Inflammatory macrophage treated with lipopolysaccharide for 1 hour (primary cell): ENCODE measurements at regions not wholly inside any gene's neighbourhood (a gene's known extent, or its start where the extent isn't known, plus 50 kb on each side); places are given as distances from the start of the nearest gene placed in this dataset.

Experiments used
- DNase-seq, 2 donors: peaks; one replicate each; pipeline ENCODE4 v3.0.0-alpha.2; 2020 to 2022

DNA sequence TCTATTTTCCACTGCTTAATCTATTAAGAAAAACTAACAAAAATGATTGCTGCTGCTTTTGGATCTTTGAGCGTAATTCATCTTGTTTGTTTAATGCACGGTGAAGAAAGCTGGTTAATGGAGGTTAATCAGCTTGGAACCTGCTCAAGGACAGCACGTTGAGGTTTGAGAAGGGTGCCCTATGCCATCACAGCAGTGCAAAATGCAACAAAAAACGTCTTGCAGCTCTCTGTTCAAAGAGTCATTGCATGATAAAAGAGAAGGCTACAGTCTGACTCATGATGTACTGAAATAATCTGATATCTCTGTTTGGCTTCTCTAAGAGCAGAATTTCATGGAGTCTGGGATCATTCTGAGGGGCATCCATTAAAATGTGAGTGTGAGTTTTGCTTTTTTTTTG is 80.6 kb upstream of the PREP start:
- no peak for DNase-seq

DNA sequence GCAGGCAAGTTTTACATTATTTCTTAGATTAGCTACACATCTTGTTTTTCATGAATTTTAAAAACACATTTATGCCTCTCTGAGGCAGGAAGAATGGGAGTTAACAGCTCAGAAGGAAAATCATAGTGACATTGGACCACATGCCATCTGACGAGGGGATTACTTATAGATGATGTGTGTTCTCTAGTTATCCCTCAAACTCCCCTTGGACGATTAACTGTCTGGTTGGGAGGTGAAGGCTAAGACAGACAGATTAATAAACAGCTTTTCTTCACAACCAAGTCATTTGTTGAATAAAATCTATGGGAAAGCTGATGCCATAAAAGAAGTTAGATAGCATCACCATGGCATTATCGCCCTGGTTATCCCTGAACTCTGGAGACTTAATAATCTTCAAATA is 80.0 kb upstream of the PREP start:
- DNase-seq = no peak

- DNase-seq = no peak
Measured at GRCh38 chr6:105482227-105482844, 79.5 kb upstream of the PREP start.

GRCh38 chr6:105476978-105477377 is 74.1 kb upstream of the PREP start:
- DNase-seq = no peak

- no peak for DNase-seq
Measured at GRCh38 chr6:105474234-105474633, 71.4 kb upstream of the PREP start.

GRCh38 chr6:105469946-105470345 is 67.1 kb upstream of the PREP start:
- DNase-seq = no peak

DNA sequence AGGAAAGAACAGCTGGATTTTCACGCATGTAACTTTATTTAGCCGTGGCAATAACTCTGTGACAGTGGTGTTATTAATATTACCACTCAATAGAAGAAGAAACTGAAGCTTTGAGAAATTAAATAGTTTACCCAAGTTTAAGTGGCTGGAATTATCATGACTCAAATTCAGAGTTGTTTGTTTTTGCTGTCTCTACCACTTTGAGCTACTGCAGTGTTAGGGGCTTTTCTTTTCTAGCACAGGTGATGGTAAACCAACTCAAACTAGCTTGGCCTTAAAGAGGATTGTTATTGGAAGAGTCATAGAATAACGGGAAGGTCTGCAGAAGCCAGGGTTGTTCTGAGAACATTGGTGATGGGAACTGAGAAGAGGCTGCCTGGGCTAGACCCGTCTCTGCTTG is 66.0 kb upstream of the PREP start:
- DNase-seq = no peak

- DNase-seq = no peak
Measured at GRCh38 chr6:105460860-105461259, 58.0 kb upstream of the PREP start.

- peak in 1 of 2 donors; percentile 27 for DNase-seq
Measured at GRCh38 chr6:105459864-105460263, 57.0 kb upstream of the PREP start.

DNA sequence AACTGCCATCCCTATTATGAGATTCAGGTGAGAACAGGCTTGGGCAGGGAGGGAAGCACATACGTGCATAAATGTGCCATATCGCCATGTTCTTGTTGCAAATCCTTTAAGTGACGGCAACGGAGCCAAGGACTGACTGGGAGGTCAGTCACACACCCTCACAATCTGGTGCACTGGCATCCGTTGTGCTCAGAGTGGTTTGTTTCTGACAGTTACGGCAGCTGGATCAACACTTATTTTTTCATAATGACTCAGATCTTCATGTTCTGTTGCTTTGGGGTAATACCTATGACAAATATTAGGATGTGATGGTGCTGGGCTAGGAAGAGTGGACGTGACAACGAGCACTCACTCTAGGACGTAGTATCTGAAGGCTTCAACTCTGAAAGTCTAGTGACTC is 56.2 kb upstream of the PREP start:
- no peak for DNase-seq

- peak in 1 of 2 donors; percentile 44 for DNase-seq
Measured at GRCh38 chr6:105458551-105458950, 55.7 kb upstream of the PREP start.

- DNase-seq = no peak
Measured at GRCh38 chr6:105458084-105458483, 55.2 kb upstream of the PREP start.

DNA sequence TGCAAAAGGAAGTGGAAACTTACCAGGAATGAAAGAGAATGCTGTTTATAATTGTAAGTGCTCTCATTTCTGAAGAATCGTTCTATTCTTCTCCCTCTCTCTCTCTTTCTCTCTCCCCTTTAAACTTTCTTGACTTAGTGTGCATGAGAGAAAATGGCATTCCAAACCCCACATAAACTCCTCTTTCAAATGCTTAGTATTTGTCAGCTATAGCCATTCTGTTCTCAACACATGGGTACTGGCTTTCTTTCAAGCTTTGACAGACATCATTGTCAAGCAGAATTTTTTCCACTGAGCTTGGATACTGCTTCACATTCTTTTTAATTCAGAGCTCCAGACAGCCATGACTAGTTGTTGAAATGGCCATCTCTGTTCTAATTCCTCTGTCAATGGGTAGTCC is 51.1 kb upstream of the PREP start:
- no peak for DNase-seq

DNA sequence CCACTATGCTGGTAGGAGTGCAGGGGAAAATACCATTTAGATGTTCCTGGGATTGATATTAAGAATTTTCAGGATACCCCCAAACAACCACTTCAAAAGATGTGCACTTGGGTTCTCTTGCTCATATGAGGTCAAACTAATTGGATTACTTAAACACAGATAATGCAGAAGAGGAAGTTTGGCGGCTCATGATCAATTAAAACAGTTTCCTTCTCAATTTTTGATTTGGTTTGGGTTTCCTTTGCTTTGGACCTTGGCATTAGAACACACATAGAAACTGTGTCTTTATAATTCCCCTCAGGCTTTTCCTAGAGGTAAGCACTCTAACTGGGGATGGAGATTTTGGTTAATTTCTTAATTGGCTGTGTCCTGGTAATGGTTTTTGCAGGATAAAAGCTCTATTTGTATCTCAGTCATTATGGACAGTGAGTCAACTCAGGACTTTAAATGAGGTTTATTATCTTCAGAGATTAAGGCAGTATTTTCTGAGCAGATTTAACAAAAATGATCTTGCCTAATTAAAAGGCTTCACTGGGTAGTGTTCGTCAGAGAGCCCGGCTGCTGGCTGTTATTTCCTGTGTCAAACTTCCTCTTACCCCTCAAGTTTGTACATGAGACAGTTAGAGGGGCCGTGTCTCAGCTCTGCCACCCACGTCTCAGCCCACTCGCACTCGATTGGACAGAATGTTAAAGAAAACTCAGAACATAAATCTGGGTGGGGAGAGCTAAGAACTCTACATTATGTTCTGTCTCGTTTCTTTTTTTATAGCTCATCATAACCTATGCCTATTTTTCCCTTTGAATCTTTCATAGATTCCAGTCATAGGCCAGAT is 50.3 kb upstream of the PREP start:
- peak; percentile 50 to 54 for DNase-seq
